SK-N-SH treated with all-trans-retinoic acid at 6 μM for 48 hours (cell line): ENCODE measurements at regions not wholly inside any gene's neighbourhood (a gene's known extent, or its start where the extent isn't known, plus 50 kb on each side); places are given as distances from the start of the nearest gene placed in this dataset.

ENCODE experiments used
- GLIS3 ChIP-seq: fragments of 250-450 bp; sonication (Bioruptor Pico); IDR thresholded peaks from 2 replicates; pipeline ENCODE4 v1.5.0; 2020; ENCODE audit warnings: mild to moderate bottlenecking, moderate library complexity
- POU6F1 ChIP-seq: fragments of 250-450 bp; sonication (Bioruptor Pico); IDR thresholded peaks from 2 replicates; pipeline ENCODE4 v1.8.0; 2021; ENCODE audit warnings: low read depth, mild to moderate bottlenecking, moderate library complexity, borderline replicate concordance
- TCF4 ChIP-seq: fragments of 250-450 bp; sonication (Bioruptor Pico); IDR thresholded peaks from 2 replicates; pipeline ENCODE4 v1.8.0; 2021; ENCODE audit warnings: mild to moderate bottlenecking, moderate library complexity, borderline replicate concordance
- ZNF565 ChIP-seq: fragments of 450-650 bp; formaldehyde crosslinking; conservative IDR thresholded peaks from 2 replicates; pipeline ENCODE4 v1.5.0; 2020; ENCODE audit warnings: low read depth, mild to moderate bottlenecking, moderate library complexity

GRCh38 chr6:104312851-104313250 lies 546.9 kb downstream of the HACE1 start:
- TF ChIP-seq GLIS3 (CRISPR knock-in tag) (no peak), ZNF565 (CRISPR knock-in tag) (no peak), POU6F1 (no peak), TCF4 (CRISPR knock-in tag) (no peak)
